NCI-H82 (cell line): ENCODE measurements at regions not wholly inside any gene's neighbourhood (a gene's known extent, or its start where the extent isn't known, plus 50 kb on each side); places are given as distances from the start of the nearest gene placed in this dataset.

Experiments used
- DNase-seq: peaks from one replicate; lab custom pipeline; 2025; lab: John Stamatoyannopoulos, UW

DNA sequence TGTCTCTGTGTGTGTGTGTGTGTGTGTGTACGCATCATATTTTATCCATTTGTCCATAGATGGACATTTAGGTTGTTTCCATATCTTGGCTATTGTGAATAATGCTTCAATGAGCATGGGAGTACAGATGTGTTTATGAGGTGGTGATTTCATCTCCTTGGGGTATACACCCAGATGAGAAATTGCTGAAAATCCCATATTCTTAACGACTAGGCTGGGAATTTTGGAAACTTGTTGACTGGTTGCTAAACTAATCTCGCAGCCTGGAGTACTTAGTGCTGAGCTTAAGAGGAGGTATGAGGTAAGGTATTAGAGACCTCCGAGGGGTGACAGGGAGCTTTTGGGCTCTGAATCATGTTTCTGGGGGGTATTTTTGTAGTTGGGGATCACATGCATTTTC is 66.0 kb upstream of the SPRED2 start:
- no peak for DNase-seq

- no peak for DNase-seq
Measured at GRCh38 chr2:65495251-65495877, 63.0 kb upstream of the SPRED2 start.

DNA sequence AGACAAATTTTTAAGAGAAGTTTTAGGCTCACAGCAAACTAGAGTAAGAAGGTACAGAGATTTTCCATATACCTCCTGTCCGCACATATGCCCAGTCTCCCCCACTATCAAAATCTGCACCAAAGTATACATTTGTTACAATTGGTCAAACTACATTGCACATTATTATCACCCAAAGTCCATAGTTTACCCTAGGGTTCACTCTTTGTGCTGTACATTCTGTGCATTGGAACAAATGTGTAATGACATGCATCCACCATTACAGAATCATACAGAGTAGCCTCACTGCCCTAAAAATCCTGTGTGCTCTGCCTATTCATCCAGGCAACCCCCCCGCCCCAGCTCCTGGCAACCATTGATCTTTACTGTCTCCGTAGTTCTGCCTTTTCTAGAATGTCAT is 61.7 kb upstream of the SPRED2 start:
- DNase-seq, result no peak

DNA sequence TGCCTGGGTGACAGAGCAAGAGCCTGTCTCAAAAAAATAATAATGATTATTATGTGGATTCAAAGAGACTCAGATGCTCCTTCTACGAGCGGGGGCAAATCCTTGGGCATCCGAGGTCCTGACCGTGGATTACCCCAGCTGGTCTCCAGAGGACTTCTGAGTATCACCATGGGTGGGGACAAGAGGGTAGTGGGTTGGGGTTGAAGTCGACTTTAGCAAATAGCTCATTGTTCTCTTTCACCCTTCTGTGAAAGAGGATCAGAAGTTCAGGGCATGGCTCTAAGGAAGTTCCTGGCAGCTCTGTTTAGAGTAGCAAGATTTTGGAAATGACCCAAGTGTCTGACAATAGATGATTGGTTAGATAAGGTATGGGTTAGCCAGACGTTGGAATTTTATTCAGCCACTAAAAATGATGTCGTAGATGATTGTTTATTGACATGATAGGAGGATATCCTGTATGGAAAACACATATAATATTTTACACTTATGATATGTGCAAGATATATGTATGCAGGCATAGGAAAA is 59.0 kb upstream of the SPRED2 start:
- DNase-seq, result no peak

- DNase-seq, result no peak
Measured at GRCh38 chr2:65490222-65490621, 57.8 kb upstream of the SPRED2 start.

DNA sequence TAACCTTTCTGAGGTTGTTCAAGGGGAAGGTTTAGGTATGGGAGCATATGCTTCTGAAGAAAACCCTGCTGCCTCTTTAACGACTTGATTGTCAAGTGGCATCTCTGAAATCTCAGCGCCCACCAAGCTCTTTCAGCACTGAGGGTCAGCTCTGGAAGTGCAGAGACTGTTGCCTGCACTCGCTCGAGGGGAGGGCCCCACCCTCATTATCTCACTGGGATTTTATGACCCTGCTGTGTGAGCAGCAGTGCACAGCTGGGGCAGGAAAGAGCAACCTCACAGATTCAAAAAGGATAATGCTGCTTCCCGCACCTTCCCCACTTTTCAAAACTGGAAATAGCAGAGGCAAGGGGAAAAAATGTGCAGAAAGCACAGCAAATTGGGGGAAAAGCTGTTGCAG is 56.9 kb upstream of the SPRED2 start:
- no peak for DNase-seq

- DNase-seq, result no peak
Measured at GRCh38 chr2:65488527-65488926, 56.1 kb upstream of the SPRED2 start.

DNA sequence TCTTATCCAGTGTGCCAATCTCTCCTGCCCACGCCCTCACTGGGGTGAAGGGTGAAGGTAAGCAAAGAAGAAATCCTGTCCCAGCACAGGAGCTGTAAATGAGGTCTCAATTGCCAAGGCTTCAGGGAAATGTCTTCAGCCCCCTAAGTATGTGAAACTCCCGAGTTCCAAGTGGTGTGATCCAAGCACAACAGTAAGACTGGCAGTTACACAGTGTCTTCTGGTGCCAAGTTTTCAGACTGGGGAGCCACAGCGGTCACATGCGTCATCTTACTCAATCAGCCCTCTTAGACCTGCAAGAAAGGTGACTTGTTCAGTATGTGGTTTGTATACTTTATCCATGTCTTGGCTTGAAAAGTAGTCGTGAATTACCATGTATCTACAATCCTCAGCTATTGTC is 55.0 kb upstream of the SPRED2 start:
- no peak for DNase-seq

- DNase-seq, result no peak
Measured at GRCh38 chr2:65486802-65487201, 54.4 kb upstream of the SPRED2 start.

DNA sequence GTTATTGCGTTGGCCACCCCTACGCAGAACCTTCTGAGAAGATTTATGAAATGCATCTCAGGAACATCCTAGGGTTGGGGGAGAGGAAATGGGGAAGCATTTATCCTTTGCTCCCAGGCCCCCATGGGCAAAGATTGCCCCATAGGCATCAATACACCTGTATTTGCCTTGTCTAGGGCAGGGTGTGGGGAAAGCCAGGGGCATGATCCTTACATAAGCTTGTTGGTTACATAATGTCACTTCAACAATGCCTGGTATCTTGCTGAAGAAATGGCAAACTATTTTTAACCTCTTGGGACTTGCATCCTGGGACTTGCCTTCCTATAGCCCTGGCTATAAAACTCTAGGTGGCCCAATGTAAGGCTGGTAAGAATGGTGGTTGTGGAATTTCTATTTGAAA is 53.9 kb upstream of the SPRED2 start:
- DNase-seq, result no peak

DNA sequence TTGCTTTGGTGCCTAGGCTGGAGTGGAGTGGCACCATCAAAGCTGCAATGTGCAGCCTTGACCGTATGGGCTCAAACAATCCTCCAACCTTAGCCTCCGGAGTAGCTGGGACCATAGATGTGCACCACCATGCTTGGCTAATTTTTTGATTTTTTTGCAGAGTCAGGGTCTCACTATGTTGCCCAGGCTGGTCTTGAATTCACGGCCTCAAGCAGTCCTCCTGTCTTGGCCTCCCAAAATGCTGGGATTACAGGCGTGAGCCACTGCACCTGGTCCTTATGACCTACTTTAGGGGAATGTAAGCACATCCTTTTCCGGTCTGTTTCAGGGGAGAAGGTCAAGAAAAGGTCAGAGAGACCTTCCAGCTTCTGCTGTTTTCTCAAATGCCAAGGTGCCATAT is 53.4 kb upstream of the SPRED2 start:
- DNase-seq, result no peak

DNA sequence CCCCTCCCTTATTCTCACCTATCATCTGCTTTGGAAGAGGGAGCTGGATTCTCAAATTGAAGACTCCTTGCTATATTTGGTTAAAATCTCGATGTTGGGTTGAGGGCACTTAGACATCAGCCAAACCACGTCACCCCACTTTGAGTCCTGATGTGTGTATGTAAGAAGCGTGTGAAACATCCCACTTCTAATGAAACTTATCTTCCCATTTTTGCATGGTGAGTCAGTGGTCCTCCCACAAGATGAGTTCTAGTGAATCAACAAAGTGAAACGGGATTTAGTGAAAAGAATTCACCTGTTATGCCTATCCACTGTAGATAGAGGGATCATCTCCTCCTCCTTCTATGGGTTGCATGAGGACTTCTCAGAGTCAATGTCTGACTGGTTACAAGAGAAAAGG is 51.4 kb upstream of the SPRED2 start:
- DNase-seq, result no peak

- DNase-seq, result no peak
Measured at GRCh38 chr2:65482971-65483370, 50.6 kb upstream of the SPRED2 start.
